NCI-H187 treated with DMSO at 0.1 percent for 48 hours (cell line): ENCODE measurements at regions not wholly inside any gene's neighbourhood (a gene's known extent, or its start where the extent isn't known, plus 50 kb on each side); places are given as distances from the start of the nearest gene placed in this dataset.

Experiments used
- DNase-seq: peaks from one replicate; lab custom pipeline; 2025; lab: John Stamatoyannopoulos, UW

DNA sequence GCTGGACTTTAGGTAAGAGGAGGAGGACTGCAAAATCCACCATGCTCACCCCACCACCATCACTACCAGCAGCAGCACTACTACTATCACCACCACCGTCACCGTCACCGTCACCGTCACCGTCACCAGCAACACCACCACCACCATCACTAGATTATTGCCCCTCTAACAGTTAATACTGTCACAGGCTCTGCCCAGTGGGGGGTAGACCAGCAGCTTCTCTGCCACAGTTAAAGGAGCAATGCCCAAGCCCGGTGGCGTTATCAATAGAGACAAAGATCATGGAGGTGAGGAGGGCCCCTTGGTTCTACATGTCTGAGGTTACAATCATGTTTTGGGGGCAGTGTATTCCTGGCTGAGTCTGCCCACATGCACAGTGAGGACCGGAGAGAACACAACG is 184.4 kb upstream of the DYNLRB2 start:
- no peak for DNase-seq

DNA sequence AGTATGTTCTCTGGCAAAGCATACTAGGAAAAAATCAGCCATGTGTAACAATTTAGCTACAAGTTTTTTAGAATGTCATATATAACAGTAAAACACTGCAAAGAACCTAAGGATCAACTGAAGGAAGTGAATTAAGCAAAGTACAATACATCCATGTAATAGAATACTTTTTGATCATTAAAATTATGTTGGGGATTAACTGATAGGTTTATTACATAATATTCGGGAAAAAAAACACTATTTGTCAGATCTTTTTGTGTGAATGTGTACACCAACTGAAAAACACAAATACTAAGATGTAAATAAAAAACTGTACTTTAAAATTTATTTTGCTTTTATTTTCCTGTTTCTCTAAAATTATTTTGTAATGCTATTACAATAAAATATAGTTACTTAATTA is 185.5 kb upstream of the DYNLRB2 start:
- DNase-seq, result no peak

DNA sequence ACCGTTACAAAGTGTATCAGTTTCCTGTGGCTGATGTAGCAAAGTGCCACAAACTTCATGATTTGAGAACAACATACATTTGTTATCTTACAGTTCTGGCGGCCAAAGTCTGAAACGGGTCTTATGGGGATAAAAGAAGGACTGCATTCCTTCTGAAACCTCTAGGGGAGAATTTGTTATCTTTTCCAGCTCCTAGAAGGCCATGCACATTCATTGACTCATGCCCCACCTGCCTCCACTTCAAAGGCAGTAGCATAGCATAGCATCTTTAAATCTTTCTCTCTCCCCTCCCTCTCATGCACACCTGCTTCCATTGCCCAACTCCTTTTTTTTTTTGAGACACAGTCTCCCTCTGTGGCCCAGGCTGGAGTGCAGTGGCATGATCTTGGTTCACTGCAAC is 190.7 kb upstream of the DYNLRB2 start:
- DNase-seq, result peak; percentile 52

DNA sequence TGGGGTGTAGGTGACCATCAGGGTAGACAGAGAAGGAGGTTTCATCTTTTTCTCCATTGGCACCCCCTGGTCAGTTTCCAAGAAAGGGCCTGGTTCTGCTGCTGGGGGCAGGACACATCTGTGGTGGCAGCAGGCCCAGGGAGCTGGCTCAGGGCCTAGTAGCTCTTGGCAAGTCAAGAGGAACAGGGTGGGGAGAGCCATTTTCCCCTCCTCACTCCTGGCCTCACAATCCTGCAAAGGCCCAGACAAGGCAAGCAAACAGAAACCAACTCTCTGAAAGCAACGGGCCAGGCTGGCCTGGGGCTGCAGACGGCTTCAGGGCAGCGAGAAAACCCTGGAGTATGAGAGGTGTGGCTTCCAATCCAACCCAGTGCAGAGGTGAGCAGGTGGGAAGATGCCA is 192.9 kb upstream of the DYNLRB2 start:
- DNase-seq, result no peak

DNA sequence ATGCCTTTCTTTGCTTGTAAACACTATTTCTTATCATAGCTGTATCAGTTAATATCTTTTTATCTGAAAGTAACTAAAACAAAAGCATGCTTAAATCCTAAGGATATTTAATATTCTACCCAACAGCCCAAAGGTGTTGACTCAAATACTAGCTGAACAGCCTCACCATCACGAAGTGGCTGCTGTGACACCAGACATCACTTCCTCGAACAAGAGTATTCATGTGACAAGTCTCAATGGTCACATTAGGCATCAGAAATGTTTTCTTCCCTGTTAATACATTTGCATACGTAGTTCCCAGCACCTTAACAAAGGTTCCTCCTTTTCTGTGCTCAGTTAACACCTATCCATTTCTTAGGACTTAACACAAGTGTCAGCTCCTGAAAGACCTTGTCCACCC is 193.8 kb upstream of the DYNLRB2 start:
- DNase-seq, result no peak

DNA sequence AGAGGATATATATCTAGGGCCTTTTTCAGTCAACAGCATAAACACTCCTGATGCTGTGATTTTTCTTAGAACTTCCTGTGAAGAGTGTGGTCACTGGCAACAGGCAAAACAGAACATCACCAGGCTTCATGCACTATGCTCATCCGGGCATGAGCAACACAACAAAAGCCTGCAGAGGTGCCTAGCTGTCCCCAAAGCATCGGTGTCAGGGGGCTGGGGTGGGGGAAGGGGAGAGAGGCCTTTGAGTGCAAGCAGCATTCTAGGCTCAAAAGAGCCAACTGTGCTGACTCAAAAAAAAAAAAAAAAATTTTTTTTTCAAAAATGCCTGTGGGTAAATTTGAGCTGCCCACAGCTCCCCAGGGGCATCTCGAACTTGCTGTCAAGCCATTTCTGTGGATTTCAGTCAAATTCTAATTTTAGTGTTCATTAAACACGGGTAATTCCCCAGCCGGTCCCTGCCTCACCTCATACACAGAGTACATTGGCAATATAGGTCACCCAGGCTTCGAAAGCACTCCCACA is 194.6 kb upstream of the DYNLRB2 start:
- no peak for DNase-seq

DNA sequence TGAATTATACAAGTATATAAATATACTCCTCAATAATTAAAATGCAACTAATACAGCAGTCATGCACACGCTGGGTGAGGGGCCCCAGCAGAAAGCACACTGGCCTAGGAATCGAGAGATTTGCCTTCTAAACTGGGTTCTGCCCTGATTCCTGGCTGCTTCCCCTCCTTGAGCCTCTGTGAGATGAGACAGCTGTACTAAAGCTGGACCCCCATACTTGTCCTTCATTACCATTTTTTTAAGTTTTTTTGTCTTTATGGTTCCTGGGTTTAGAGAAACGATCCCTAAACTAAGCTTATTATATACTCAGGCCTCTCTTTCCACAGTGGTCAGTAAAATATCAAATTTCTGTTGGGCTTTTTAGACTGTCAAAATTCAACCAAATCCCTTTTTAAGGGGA is 195.1 kb upstream of the DYNLRB2 start:
- no peak for DNase-seq

DNA sequence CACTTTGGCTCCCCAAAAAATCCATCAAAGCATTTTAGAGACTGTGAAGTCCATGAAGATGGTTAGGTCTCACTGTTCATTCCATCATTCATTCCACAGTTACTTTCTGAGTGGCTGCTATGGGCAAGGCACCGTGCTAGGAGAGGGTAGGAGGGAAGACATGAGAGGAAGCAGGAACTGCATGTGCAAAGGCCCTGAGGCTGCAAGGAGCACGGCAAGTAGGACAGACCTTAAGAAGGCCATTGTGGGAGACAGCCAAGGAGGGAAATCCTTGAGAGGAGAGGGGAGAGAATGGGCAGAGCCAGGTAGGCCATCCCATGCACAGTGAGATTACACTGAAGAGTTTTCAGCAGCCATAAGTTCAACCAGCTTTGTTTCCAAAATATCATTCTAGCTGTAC is 196.2 kb upstream of the DYNLRB2 start:
- no peak for DNase-seq

DNA sequence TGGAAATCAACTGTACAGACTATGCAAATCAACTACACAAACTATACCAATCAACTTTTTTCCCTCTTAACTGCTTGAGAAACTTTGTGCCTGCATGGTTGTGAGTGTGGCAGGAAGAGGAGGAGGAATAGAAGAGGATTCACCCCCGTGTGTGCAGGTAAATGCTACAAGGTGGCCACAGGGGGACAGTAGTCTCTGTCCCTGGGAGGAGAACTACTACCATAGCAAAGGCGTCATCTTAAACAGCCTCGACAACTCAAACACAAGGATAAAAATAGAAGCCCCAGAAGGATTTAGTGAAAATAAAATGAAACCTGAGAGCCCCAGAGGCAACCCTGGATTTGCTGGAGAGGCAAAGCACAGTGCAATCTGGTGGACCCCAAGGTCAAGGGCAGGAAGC is 199.5 kb upstream of the DYNLRB2 start:
- no peak for DNase-seq

DNA sequence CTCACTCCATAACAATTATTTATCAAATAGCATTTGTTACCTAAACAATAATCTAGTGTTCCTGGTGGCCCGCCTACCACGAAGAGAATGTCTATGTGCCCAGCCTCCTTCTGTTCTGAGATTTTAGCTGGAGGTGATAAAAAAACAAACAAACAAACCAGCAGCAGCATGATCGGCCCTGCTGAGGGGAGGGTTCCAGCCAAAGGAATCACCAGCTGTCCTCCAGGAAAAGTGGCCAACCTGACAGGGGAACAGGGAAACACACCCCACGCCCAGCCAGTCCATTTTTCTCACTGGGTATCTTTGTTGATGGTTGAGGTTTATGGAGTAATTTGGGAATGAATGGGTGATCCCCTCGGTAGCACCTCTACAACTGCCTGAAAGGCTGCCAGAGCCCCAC is 203.0 kb upstream of the DYNLRB2 start:
- DNase-seq, result no peak

DNA sequence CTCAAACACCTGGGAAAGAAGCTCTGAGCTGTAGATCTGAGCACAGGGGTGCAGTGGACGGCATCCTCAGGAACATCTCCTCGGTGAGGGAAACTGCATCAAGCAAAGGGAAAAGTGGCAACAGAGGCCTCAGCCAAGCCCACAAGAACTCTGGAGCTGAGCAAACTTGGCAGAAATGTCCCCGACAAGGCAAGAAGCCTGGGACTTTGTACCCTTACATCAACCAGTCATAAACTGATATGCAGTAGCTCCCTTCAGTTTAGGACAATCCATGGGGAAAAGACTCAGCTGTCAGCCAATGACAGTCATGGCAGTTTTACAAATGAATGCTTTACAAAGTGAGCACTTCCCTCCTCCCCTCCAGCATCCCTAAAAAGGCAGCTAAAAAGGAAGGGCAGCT is 210.0 kb upstream of the DYNLRB2 start:
- no peak for DNase-seq

DNA sequence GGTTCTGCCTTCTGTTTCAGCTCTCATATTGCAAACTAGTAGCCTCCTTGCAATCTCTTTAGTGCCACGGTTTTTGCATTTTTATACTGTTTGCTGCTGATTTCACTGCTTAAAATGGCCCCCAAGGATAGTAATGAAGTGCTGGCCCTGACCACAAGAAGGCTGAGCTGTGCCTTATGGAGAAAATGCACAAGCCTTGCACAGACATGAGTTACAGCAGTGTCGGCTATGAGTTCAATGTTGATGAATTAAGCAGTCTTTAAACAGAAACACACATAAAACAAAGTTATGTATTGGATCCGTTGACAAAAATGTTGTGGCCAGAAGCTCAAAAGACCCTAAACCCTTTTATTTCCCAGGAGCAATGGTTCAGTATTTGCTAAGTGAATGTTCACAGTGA is 210.6 kb upstream of the DYNLRB2 start:
- DNase-seq, result no peak

DNA sequence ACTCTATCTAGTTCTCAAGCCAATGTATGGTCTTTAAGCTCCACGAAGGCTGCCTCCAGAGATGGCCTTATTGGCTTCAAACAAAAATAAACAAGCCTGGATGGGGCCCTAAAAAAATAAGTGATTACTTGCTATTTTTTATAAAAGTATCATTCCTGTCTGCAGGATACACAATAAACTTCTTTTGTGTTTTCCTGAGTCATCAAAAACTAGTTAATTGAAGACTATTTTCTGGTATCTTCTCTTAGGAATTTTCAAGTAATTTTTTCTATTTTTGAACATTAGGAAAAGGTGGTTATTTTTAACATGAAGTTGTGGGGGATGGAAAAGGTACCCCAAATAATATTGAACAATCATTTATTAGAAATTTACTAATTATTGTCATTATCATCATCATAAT is 213.1 kb upstream of the DYNLRB2 start:
- DNase-seq, result no peak

DNA sequence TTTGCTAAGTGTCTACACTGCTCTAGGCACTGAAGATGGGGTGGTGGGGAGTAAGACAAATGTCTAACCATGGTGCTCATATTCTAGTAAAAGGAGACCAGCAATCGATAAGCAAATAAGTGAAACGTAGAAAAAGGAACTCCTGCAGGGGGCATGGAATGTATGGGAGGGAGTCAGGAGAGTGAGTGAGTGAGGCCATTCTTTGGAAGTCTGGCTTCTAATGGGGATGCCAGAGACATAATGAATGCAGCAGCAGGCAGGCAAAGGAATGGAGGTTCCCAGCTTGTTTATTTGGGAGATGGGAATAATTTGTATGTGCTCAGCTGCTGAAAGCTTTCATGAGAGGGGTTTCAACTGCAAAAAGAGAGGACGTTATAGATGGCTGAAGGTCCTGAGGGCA is 216.4 kb upstream of the DYNLRB2 start:
- no peak for DNase-seq

DNA sequence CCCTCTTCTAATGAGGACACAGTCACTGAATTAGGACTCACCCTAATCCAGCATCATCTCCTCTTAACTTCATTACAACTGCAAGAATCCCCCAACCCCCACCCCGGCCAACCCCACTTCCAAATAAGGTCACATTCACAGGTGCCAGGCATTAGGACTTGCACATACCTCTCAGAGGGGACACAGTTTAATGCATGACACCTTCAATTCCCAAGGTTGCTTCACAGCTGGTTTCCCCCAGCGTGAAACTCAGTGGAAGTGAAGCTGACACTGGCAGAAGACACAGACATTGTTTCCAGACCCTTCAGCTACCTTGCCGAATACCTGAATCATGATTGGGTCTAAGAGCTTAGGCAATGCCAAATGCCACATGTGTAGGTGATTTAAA is 217.0 kb upstream of the DYNLRB2 start:
- no peak for DNase-seq

DNA sequence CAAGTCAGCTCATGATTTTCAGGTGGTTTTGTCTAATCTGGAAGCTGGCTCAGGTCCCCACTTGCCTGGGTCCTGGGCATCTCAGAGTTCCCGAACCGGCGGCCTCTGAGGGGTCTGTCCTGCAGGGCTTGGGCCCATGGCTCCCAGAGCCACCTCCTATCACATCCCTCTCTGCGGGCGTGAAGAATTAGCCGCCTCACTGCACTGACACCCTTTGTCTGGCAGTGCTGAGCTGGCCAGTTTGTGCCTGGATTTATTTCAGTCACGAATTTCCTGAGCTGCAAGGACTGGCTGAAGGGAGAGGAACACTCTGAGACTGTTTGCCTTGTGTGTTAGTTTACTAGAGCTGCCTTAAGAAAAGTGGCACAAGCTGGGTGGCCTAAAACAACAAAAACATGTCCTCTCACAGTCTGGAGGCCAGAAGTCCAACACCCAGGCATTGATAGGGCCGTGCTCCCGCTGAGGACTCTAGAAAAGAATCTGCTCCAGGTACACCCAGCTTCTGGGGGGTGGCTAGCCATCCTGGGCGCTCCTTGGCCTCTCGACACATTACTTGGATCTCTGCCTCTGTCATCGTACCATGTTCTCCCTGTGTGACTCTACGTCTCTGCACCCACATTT is 217.5 kb upstream of the DYNLRB2 start:
- DNase-seq, result no peak

DNA sequence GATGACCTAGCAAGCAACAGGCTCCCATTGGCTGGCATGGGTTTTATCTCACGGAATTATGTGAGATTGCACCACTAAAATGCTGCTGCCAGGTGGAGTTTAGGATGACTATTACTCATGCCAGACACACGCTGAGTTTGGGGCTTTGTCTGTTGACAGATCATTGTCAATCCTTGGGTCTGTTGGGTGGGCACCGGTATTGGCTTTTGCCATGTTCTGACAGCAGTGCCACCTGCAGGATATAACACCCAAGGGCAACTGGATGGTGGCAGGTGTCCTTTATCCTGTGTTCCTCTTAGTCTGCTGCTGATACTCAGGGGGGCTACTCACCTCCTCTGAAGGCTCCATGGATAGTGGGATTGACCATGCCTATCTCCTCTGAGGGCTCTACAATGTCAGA is 221.6 kb upstream of the DYNLRB2 start:
- DNase-seq, result no peak

DNA sequence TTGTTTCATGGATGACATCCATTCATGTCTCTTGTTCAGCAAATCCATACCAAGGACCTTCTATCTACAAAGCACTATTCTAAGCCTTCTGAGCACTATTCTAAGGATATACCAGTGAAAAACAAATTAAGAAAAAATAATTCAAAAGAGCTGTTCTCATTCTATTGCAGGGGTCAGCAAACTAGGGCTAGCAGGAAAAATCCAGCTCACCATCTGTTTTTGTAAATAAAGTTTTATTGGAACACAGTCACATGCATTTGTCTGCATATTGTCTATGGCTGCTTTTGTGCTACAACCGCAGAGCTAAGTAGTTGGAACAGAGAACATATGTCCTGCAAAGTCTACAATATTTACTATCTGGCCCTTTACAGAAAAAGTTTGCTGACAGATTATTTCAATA is 222.7 kb upstream of the DYNLRB2 start:
- no peak for DNase-seq

DNA sequence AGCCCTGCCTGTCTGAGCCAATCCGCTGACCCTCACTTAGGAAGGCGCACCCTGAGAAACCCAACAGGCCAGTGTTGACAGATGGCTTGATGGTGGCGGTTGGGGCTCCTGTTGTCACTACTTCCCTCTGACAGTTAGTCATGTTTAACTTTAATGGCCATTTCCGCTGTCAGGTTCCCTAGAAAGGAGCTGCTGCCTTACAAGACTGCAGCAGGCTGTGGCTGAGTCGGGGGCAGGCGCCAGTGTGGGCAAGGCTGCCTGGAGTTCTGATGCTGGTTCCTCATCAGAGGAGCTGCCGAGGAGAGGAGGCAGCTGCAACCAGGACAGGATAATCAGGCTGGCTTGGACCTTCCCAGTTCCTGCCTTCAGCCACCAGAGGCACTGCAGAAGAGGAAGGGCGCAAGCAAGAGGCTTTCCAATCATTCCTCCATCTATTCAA is 223.2 kb upstream of the DYNLRB2 start:
- no peak for DNase-seq

DNA sequence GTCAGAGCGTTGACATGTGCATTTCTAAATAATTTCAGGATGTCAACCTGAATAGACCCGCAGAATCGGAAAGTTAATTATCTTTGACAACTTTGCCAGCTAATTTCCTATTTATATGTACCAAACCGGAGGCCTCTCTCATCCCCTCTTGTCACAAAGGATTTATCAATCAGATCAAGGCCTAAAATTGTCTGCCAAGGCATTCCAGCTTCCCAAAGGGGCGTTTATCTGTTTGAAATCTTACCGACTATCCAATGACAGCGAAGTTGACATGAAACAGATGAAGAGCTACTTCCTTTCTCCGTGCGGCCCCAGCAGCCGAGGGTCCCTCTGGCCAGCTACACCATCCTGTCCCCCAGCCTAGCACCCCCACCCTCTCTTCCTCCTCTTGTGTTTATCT is 223.7 kb upstream of the DYNLRB2 start:
- DNase-seq, result no peak

DNA sequence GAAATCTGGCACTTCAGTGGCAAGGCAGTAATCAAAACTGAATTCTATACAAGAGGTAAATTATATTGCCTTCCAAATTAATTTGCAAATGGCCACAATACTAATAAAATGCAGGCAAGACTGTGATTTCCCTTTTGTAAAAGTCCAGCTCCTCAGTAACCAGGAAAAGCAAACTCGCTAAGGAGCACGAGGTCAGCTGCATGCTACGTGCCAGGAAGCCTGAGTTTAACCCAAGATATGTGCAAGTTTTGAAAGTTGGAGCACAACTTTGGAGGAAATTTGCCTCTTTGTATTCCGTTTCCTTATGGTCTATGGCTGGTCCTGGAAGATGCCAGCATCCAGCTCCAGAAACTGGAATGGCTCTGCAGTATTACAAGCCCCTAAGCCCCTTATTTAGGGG is 226.8 kb upstream of the DYNLRB2 start:
- no peak for DNase-seq

DNA sequence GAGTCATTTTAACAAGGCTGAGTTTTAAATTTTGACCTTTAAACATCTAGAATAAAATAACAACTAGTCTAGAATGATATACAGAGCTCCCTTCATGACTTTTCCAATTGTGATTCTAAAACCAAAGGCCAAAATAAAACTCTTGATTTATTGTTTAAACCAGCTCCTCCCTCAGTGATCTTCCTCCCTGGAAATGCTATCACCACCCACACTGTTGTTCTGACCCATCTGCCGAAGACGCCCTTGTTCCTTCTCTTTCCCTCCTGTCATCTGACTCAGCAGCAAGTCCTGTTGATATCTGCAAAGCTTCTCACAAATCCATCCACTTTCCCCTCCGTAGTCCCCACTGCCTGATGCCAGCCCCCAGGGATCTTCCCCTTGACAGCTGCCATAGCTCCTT is 231.6 kb upstream of the DYNLRB2 start:
- DNase-seq, result no peak

DNA sequence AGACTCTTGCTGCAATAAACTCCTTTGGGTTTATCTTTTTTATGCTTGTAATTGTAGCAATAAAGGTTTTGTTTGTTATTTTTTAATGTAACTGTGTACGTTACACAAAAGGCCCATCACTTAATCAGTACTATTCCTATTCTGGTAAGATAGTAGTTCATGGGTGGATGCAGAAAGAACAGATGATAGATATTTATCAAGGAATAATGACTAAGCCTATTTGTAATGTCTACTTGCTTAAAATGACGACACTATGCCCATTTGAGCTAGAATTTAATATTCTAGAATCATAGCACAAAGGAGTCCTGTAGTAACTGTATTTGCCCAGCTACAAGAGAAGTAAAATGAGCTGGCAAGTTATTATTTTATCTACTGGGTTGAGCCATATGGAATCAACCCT is 235.4 kb upstream of the DYNLRB2 start:
- DNase-seq, result no peak

DNA sequence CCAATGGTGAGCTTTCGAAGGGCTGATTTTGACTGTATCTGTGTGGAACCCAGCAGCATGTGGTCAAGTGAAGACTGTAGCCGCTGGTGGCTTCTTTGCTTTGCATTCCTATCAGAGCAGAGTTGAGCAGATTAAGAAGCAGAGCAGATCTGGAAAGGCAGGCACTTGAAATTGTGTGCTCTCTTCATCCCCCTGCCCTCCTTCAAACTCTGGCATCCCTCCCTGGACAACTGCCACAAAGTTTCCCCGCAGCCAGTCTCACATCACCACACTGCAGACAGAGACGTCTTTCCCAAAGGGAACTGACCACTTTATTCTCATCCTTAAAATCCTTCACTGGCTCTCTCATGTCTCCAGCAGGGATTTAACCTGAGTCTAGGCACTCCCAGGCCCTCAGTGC is 237.1 kb upstream of the DYNLRB2 start:
- DNase-seq, result no peak

DNA sequence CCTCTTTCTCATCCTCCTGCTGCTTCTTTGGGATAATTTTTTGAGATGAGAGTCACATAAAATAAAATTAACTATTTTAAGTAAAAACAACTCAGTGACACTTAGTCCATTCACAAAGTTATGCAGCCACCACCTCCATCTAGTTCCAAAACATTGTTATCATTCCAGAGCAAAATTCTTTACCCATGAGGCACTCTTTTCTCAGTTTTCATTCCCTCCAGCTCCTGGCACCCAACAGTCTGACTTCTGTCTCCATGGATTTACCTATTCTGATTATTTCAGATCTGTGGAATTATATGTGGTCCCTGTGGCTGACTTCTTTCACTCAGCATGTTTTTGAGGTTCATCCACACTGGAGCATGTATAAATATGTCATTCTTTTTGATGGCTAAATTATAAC is 239.9 kb upstream of the DYNLRB2 start:
- no peak for DNase-seq
